ENCODE measurements at regions not wholly inside any gene's neighbourhood (a gene's known extent, or its start where the extent isn't known, plus 50 kb on each side); places are given as distances from the start of the nearest gene placed in this dataset.

DNA sequence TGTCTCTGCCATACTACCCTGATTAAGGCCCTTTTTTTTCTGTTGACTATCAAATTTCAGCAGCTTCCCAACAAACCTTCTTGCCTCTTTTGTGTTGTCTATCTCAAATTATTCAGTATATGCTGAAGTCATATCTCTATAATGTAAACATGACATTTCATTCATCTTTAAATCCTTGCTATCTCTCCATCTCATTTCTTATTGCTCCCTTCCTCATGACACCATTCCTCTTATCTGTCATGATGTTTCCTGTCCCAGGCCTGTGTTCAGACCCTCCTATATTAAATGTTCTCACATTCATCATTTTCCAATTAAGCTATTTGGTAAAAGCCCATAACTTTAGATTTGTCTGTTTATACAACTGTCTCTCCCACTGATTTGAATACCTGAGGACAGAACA lies 482.6 kb downstream of the EPM2A start:
- H3K27ac ChIP-seq (ENCODE audit: low read depth in 1 of 2, low read length in 2 of 2), result no peak overlapping the region
- DNase-seq (ENCODE audit: low spot score), result no peak

DNA sequence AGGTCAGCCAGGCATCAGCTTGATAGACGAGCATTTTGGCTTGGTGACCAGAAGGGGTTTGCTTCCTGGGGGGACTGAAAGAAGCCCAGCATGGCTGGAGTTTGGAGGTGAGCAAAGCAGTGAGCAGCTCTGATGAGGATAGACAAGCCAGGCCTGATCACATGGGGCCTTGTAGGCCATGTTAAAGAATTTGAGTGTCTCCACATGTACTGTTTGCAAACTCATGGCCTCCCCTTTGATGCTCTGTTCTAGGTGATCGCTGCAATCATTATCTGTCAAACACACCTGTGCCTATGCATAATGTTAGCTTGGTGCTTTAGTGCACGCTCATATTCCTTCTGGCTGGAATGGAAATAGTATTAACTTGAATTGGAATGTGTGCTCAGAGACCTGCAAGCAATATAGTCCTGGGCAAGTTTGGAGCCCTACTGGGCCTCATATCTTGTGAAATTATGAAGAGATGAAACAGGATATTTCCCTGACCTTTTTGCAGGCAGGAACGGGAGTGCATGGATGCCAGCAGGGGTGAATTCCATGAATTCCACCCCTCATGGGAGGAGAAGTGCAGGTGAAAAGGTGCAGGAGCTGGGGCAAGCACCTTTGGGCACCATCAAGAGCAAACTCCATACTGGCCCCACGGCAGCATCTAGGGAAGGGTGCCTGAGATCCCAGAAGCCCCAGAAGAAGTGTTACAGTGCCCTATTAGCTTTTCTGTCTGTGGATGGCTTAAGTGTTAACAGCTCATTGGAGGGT lies 480.5 kb downstream of the EPM2A start:
- no peak overlapping the region for H3K27ac ChIP-seq (ENCODE audit: low read depth in 1 of 2, low read length in 2 of 2)
- no peaks in the 10 kb centered on the region for H3K36me3 ChIP-seq (ENCODE audit: control insufficient read depth in 4 of 4, insufficient read depth in 3 of 4, low read depth in 1 of 4, low read length in 3 of 4)
- TF ChIP-seq FOXA1 (IDR thresholded peaks at IDR 0.05) (no peak), ZBTB33 (IDR thresholded peaks at IDR 0.05) (no peak), RXRA (IDR thresholded peaks at IDR 0.05) (no peak), HNF4A (conservative IDR thresholded peaks at IDR 0.05) (no peak), FOXA2 (IDR thresholded peaks at IDR 0.05) (no peak), RAD21 (IDR thresholded peaks at IDR 0.05) (no peak), EGR1 (IDR thresholded peaks at IDR 0.05; ENCODE audit: low read depth in 2 of 2) (no peak), SP1 (IDR thresholded peaks at IDR 0.05) (no peak), TAF1 (conservative IDR thresholded peaks at IDR 0.05) (no peak), ATF3 (IDR thresholded peaks at IDR 0.05) (no peak), HNF4G (IDR thresholded peaks at IDR 0.05) (no peak), GABPA (IDR thresholded peaks at IDR 0.05 in 1 of 2, conservative IDR thresholded peaks at IDR 0.05 in 1 of 2) (no peak), JUND (IDR thresholded peaks at IDR 0.05) (no peak), YY1 (IDR thresholded peaks at IDR 0.05) (no peak)
- TF ChIP-seq, protein P1, sequence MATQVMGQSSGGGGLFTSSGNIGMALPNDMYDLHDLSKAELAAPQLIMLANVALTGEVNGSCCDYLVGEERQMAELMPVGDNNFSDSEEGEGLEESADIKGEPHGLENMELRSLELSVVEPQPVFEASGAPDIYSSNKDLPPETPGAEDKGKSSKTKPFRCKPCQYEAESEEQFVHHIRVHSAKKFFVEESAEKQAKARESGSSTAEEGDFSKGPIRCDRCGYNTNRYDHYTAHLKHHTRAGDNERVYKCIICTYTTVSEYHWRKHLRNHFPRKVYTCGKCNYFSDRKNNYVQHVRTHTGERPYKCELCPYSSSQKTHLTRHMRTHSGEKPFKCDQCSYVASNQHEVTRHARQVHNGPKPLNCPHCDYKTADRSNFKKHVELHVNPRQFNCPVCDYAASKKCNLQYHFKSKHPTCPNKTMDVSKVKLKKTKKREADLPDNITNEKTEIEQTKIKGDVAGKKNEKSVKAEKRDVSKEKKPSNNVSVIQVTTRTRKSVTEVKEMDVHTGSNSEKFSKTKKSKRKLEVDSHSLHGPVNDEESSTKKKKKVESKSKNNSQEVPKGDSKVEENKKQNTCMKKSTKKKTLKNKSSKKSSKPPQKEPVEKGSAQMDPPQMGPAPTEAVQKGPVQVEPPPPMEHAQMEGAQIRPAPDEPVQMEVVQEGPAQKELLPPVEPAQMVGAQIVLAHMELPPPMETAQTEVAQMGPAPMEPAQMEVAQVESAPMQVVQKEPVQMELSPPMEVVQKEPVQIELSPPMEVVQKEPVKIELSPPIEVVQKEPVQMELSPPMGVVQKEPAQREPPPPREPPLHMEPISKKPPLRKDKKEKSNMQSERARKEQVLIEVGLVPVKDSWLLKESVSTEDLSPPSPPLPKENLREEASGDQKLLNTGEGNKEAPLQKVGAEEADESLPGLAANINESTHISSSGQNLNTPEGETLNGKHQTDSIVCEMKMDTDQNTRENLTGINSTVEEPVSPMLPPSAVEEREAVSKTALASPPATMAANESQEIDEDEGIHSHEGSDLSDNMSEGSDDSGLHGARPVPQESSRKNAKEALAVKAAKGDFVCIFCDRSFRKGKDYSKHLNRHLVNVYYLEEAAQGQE (IDR thresholded peaks at IDR 0.05), result no peak
- WGBS, result 82% methylated on average over 5 of the region's 5 CpGs
- DNase-seq (ENCODE audit: low spot score), result no peak
- peaks cover 0 to 4% (median 0%) of the 10 kb centered on the region in 4 donors for H3K4me1 ChIP-seq (ENCODE audit: control insufficient read depth in 4 of 4, insufficient read depth in 4 of 4, low read length in 3 of 4)
- H3K27me3 ChIP-seq (ENCODE audit: control insufficient read depth in 4 of 4, insufficient read depth in 4 of 4, low read length in 3 of 4), result no peaks in the 10 kb centered on the region
- no peak overlapping the region for H3K4me3 ChIP-seq (ENCODE audit: low read depth in 1 of 3, low read length in 3 of 3)
- H3K9me3 ChIP-seq (ENCODE audit: control insufficient read depth in 4 of 4, low read length in 3 of 4), result peaks cover 0 to 1% (median 0%) of the 10 kb centered on the region in 4 donors
- H3K9ac ChIP-seq (ENCODE audit: low read depth in 1 of 2, low read length in 2 of 2), result no peak overlapping the region

More for the DNA sequence above, 482.6 kb downstream of the EPM2A start:
- H3K9me3 ChIP-seq (ENCODE audit: control insufficient read depth in 4 of 4, low read length in 3 of 4), result peaks cover 0 to 1% (median 0%) of the 10 kb centered on the region in 4 donors
- peaks cover 0 to 10% (median under 1%) of the 10 kb centered on the region in 4 donors for H3K4me1 ChIP-seq (ENCODE audit: control insufficient read depth in 4 of 4, insufficient read depth in 4 of 4, low read length in 3 of 4)
- H3K36me3 ChIP-seq (ENCODE audit: control insufficient read depth in 4 of 4, insufficient read depth in 3 of 4, low read depth in 1 of 4, low read length in 3 of 4), result no peaks in the 10 kb centered on the region
- TF ChIP-seq FOXA1 (IDR thresholded peaks at IDR 0.05), result no peak
- TF ChIP-seq JUND (IDR thresholded peaks at IDR 0.05), result no peak
- no peak for TF ChIP-seq EGR1 (IDR thresholded peaks at IDR 0.05; ENCODE audit: low read depth in 2 of 2)
- no peak for TF ChIP-seq FOXA2 (IDR thresholded peaks at IDR 0.05)
- no peak for TF ChIP-seq GABPA (IDR thresholded peaks at IDR 0.05 in 1 of 2, conservative IDR thresholded peaks at IDR 0.05 in 1 of 2)
- TF ChIP-seq ZBTB33 (IDR thresholded peaks at IDR 0.05), result no peak
- TF ChIP-seq MAX (IDR thresholded peaks at IDR 0.05), result no peak
- TF ChIP-seq TAF1 (conservative IDR thresholded peaks at IDR 0.05), result no peak
- no peak for TF ChIP-seq HNF4A (conservative IDR thresholded peaks at IDR 0.05)
- no peak for TF ChIP-seq ATF3 (IDR thresholded peaks at IDR 0.05)
- TF ChIP-seq RAD21 (IDR thresholded peaks at IDR 0.05), result no peak
- no peak overlapping the region for H3K9ac ChIP-seq (ENCODE audit: low read depth in 1 of 2, low read length in 2 of 2)
- H3K27me3 ChIP-seq (ENCODE audit: control insufficient read depth in 4 of 4, insufficient read depth in 4 of 4, low read length in 3 of 4), result no peaks in the 10 kb centered on the region
- no peak overlapping the region for H3K4me3 ChIP-seq (ENCODE audit: low read depth in 1 of 3, low read length in 3 of 3)

All from liver (tissue), 7 donors.